Suprapubic skin (tissue), 4 donors: ENCODE measurements at regions not wholly inside any gene's neighbourhood (a gene's known extent, or its start where the extent isn't known, plus 50 kb on each side); places are given as distances from the start of the nearest gene placed in this dataset.

Experiments
- DNase-seq, 2 donors: peaks; one replicate each; pipeline ENCODE4 v3.0.0-alpha.2; 2019; ENCODE audit warnings: low spot score in 2 of 2
- H3K27ac ChIP-seq: fragments of 200-600 bp; sonication (generic); one replicate; pipeline ENCODE4 v1.5.1; 2019
- H3K27me3 ChIP-seq: fragments of 200-600 bp; sonication (generic); one replicate; pipeline ENCODE4 v1.5.1; 2019
- H3K36me3 ChIP-seq: fragments of 200-600 bp; sonication (generic); one replicate; pipeline ENCODE4 v1.5.1; 2019
- H3K4me1 ChIP-seq: fragments of 200-600 bp; sonication (generic); one replicate; pipeline ENCODE4 v1.5.1; 2019
- H3K4me3 ChIP-seq: fragments of 200-600 bp; sonication (generic); one replicate; pipeline ENCODE4 v1.5.1; 2019; ENCODE audit warnings: mild to moderate bottlenecking
- H3K9me3 ChIP-seq: fragments of 200-600 bp; sonication (generic); one replicate; pipeline ENCODE4 v1.5.1; 2019
- EP300 ChIP-seq: sonication (generic); formaldehyde crosslinking; IDR thresholded peaks from one replicate; pipeline ENCODE4 v1.6.1; 2017; ENCODE audit warnings: antibody characterized with exemption
- POLR2A ChIP-seq, 2 donors: fragments of 450-650 bp; IDR thresholded peaks; one replicate each; pipeline ENCODE4 v1.6.1; 2017; ENCODE audit warnings: antibody characterized with exemption in 2 of 2, mild to moderate bottlenecking in 2 of 2, moderate library complexity in 2 of 2
- POLR2AphosphoS5 ChIP-seq, 3 donors: sonication (generic); formaldehyde crosslinking; IDR thresholded peaks; one replicate each; pipeline ENCODE4 v1.6.1; 2017; ENCODE audit warnings: antibody characterized with exemption in 3 of 3
- WGBS: methylation state at CpG from one replicate; pipeline ENCODE4 v1.1.5; 2018; 5-methylcytosine and 5-hydroxymethylcytosine counted together
- TF ChIP-seq, protein P1 (sequence below), 2 donors: fragments of 200-600 bp in 1 of 2; fragments of 450-650 bp in 1 of 2; sonication (generic) in 1 of 2; IDR thresholded peaks; one replicate each; pipeline ENCODE4 v1.5.1; 2016 to 2019; ENCODE audit warnings: antibody characterized with exemption in 2 of 2, mild to moderate bottlenecking in 1 of 2, moderate library complexity in 1 of 2

DNA sequence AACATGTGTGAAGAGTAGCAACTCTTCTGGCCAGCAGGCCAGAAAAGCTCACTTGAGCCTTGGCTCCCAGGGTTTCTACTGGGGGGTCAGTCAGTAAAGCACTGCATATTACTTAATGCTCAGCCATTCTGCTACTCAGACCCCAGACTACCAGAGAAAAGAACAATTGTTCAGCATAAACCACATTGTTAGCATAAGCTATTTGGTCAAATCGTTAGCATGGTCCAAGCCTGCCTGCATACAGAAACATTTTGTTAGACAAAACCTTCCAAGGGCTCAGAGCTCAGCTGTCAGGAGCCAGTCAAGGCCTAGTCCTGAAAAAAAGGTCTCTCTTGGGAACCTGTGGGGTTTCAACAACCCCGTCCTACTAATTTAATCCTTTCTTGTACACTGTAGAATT lies 449.3 kb downstream of the PRR16 start:
- Histone ChIP-seq H3K27me3 (no peaks in the 10 kb centered on the region), H3K9me3 (no peaks in the 10 kb centered on the region), H3K4me1 (no peaks in the 10 kb centered on the region), H3K4me3 (no peak overlapping the region), H3K36me3 (no peaks in the 10 kb centered on the region), H3K27ac (no peak overlapping the region)
- TF ChIP-seq EP300: no peak
- 75% methylated on average over 2 of the region's 2 CpGs for WGBS
- no peak for DNase-seq

DNA sequence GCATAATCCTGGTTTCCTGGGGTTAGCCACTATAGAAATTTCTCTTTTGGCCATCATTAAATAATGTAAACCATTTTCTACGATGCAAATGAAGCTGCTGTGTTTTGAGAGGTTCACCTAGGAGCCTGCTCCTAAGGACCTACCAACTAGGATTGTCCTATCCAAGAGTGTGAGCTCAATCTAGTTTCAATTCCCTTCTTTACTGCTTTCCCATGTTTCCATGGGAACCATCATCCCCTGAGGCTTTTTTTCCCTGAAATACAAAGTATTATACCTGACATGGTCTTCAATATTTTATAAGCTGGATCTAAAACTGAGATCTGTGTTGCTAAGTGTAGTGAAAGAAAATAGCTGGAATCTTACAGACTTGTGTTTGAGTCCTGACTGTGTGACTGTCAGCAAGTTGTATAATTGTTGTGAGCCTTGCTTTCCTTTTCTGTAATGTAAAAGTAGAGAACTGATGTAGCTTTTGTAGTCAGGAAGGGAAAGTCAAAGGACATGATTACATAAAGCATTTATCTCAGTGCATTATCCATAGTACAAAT lies 453.2 kb downstream of the PRR16 start:
- H3K27ac ChIP-seq: no peak overlapping the region
- no peaks in the 10 kb centered on the region for H3K36me3 ChIP-seq
- no peak overlapping the region for H3K4me3 ChIP-seq
- no peak for DNase-seq
- H3K4me1 ChIP-seq: no peaks in the 10 kb centered on the region
- 82% methylated on average over 1 of the region's 1 CpG for WGBS
- no peaks in the 10 kb centered on the region for H3K9me3 ChIP-seq
- TF ChIP-seq POLR2A (IDR thresholded peaks at IDR 0.05) (no peak), POLR2AphosphoS5 (IDR thresholded peaks at IDR 0.05) (no peak), EP300 (no peak)
- TF ChIP-seq, protein P1, sequence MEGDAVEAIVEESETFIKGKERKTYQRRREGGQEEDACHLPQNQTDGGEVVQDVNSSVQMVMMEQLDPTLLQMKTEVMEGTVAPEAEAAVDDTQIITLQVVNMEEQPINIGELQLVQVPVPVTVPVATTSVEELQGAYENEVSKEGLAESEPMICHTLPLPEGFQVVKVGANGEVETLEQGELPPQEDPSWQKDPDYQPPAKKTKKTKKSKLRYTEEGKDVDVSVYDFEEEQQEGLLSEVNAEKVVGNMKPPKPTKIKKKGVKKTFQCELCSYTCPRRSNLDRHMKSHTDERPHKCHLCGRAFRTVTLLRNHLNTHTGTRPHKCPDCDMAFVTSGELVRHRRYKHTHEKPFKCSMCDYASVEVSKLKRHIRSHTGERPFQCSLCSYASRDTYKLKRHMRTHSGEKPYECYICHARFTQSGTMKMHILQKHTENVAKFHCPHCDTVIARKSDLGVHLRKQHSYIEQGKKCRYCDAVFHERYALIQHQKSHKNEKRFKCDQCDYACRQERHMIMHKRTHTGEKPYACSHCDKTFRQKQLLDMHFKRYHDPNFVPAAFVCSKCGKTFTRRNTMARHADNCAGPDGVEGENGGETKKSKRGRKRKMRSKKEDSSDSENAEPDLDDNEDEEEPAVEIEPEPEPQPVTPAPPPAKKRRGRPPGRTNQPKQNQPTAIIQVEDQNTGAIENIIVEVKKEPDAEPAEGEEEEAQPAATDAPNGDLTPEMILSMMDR (IDR thresholded peaks at IDR 0.05): no peak
- H3K27me3 ChIP-seq: no peaks in the 10 kb centered on the region

- 96% methylated on average over 2 of the region's 2 CpGs for WGBS
Observed at GRCh38 chr5:120919017-120919416, 454.9 kb downstream of the PRR16 start.

GRCh38 chr5:120923026-120923425 lies 458.9 kb downstream of the PRR16 start:
- 90% methylated on average over 3 of the region's 3 CpGs for WGBS
- Histone ChIP-seq H3K36me3 (no peaks in the 10 kb centered on the region), H3K9me3 (no peaks in the 10 kb centered on the region), H3K27ac (no peak overlapping the region), H3K4me1 (no peaks in the 10 kb centered on the region), H3K4me3 (no peak overlapping the region), H3K27me3 (no peaks in the 10 kb centered on the region)
- TF ChIP-seq, protein P1 (IDR thresholded peaks at IDR 0.05): no peak
- TF ChIP-seq POLR2A (IDR thresholded peaks at IDR 0.05) (no peak), EP300 (no peak), POLR2AphosphoS5 (IDR thresholded peaks at IDR 0.05) (no peak)
- DNase-seq: no peak

More at GRCh38 chr5:120919017-120919416, 454.9 kb downstream of the PRR16 start:
- no peak overlapping the region for H3K4me3 ChIP-seq
- no peak for DNase-seq
- H3K27ac ChIP-seq: no peak overlapping the region
- H3K36me3 ChIP-seq: no peaks in the 10 kb centered on the region
- H3K9me3 ChIP-seq: no peaks in the 10 kb centered on the region
- no peak for TF ChIP-seq EP300
- no peak for TF ChIP-seq POLR2AphosphoS5 (IDR thresholded peaks at IDR 0.05)
- TF ChIP-seq POLR2A (IDR thresholded peaks at IDR 0.05): no peak
- TF ChIP-seq, protein P1 (IDR thresholded peaks at IDR 0.05): no peak
- no peaks in the 10 kb centered on the region for H3K27me3 ChIP-seq
- H3K4me1 ChIP-seq: no peaks in the 10 kb centered on the region

DNA sequence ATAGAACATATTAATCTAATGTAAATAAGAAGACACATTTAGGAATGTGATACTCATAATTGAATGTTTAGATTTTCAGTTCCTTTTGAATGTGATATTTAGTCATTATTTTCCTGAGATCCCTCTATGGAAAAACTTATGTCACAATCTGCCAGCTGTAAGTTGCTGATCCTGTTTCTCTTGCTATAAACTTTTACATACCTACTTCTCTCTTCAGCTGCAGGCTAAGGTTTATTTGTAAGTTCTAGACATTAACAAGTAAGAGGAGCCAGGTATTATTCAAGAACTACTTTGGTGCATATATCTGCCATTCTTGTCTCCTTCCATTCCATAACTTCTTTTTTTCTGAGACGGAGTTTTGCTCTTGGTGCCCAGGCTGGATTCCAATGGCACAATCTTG lies 462.4 kb downstream of the PRR16 start:
- no peaks in the 10 kb centered on the region for H3K4me1 ChIP-seq
- no peaks in the 10 kb centered on the region for H3K36me3 ChIP-seq
- no peak overlapping the region for H3K4me3 ChIP-seq
- no peak for TF ChIP-seq EP300
- no peak for TF ChIP-seq POLR2AphosphoS5 (IDR thresholded peaks at IDR 0.05)
- TF ChIP-seq POLR2A (IDR thresholded peaks at IDR 0.05): no peak
- TF ChIP-seq, protein P1 (IDR thresholded peaks at IDR 0.05): no peak
- no peaks in the 10 kb centered on the region for H3K9me3 ChIP-seq
- DNase-seq: no peak
- no peak overlapping the region for H3K27ac ChIP-seq
- WGBS: 72% methylated on average over 1 of the region's 1 CpG
- no peaks in the 10 kb centered on the region for H3K27me3 ChIP-seq

GRCh38 chr5:120927950-120928530 lies 463.9 kb downstream of the PRR16 start:
- H3K36me3 ChIP-seq: no peaks in the 10 kb centered on the region
- no peak overlapping the region for H3K27ac ChIP-seq
- no peaks in the 10 kb centered on the region for H3K9me3 ChIP-seq
- DNase-seq: no peak
- no peaks in the 10 kb centered on the region for H3K27me3 ChIP-seq
- no peak overlapping the region for H3K4me3 ChIP-seq
- TF ChIP-seq POLR2A (IDR thresholded peaks at IDR 0.05) (no peak), POLR2AphosphoS5 (IDR thresholded peaks at IDR 0.05) (no peak), EP300 (no peak)
- TF ChIP-seq, protein P1 (IDR thresholded peaks at IDR 0.05): no peak
- no peaks in the 10 kb centered on the region for H3K4me1 ChIP-seq
